ENCODE measurements at regions not wholly inside any gene's neighbourhood (a gene's known extent, or its start where the extent isn't known, plus 50 kb on each side); places are given as distances from the start of the nearest gene placed in this dataset.
"Not testable (repeated sequence)": the region's sequence is repeated elsewhere in the genome, so short reads cannot be mapped to it uniquely, and the experiment has no call there.

DNA sequence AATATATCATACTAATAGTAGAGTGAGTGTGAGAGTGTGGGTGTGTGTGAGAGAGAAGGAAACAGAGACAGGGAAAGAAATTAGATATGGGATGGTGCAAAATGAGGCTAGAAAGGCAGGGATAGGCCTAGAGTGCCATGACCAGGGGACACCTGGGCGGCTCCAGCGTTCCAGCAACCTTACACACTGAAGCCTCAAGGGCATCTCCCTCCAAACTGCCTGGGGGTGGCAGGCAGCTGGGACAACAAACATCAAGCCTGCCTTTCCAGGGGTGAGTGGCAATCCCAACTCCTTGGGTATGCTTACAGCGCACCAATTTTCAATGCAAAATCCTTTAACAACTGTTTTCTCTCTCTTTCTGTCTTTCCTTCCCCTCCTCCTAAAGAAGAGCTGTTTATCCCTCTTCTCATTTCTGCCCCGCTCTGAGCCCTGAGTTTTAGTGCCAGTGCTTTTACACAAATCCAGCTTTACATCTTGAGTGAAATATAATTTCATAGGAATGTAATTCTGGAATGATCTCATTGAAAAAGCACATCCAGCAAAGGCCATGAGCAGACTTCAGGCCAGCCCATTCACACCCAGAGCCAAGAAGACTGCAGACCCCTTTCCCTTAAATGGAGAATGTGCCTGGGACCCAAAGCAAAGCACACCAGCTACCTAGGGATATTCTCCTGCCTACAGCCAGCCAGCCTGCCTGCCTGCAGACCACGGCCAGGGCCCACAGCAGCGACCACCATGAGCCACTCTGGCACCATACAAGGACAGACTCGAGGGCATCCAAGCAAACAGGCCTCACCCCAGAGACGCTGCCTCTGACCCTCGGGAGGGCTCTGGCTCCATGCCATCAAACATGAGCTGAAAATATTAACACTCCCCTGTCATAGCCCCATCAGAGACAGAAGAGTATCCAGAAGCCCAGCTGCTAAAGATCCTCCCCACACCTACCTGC is 90.3 kb downstream of the RPL27A start:
- DNase-seq, result no peak

DNA sequence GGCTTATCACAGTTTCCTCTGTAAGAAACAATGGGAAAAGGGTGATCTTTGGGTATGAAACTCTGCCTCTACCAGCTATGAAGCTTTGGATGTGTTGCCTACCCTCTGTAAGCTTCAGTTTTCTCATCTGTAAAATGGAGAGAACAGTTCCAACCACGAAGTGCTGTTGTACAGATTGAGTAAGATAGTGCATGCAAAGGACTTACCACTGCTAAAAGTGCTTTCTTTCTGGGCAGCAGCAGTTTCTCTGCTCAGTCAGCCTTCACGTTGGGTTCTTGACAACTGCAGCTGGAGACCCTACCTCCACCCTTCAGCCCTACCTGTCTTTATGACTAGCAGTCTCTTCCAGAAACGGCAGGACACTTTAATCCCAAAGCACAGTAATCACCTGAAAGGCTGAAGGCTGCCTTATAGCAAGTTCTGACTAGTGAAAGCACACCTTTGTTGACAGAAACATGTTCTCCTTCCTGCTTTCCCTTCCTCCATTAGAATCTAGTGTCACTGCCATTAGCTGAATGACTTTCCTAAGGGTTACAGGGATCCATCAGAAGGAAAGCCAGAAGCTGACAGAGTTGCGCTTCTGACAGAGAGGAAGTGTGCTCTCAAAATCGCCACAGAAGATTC is 91.4 kb downstream of the RPL27A start:
- no peak for DNase-seq

DNA sequence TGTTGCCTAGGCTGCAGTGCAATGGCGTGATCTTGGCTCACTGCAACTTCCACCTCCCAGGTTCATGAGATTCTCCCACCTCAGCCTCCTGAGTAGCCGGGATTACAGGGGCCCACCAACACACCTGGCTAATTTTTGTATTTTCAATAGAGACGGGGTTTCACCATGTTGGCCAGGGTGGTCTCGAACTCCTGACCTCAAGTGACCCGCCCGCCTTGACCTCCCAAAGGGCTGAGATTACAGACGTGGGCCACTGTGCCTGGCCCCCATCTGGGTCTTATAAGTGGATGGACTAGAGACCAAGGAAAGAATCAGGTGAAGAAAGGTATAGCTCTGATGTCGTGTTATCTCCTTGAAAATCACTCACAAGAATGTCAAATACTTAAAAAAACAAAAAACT is 92.3 kb downstream of the RPL27A start:
- not testable (repeated sequence) for DNase-seq

DNA sequence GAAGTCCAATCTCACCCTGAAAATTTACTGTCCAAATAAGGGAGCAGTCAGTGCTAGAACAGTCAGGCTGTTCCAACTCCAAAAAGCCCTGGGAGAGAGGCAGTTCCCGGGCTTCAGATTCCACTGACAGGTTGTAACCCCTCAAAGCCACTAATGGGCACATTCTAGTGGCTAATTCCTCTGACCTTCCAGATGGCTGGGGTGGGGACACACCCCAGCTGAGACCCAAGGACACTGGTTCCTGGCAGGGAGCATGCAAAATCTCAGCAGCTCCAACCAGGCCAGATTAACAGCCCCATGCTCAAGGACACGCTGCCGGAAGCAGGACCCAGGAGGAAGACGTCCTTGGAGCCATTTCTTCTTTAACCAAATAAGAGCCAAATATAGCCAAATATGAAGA is 92.7 kb downstream of the RPL27A start:
- no peak for DNase-seq

DNA sequence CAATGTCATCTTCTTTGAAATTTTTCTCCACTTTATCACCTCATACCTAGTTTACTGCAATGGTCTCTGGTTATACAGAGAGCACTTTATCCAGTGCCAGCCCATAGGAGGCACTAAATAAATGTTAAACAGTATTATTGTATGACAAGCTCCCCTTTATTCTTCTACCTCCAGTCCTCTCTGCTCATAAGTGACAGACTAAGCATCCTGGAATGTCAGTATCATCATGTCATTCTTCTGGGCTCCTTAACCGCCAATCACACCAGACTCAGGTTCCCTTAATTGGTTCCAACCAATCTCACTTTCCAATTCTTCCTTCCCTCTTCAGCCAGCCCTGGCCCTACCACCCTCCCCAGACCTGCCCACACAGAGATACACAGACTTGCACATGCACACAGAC is 93.1 kb downstream of the RPL27A start:
- no peak for DNase-seq

DNA sequence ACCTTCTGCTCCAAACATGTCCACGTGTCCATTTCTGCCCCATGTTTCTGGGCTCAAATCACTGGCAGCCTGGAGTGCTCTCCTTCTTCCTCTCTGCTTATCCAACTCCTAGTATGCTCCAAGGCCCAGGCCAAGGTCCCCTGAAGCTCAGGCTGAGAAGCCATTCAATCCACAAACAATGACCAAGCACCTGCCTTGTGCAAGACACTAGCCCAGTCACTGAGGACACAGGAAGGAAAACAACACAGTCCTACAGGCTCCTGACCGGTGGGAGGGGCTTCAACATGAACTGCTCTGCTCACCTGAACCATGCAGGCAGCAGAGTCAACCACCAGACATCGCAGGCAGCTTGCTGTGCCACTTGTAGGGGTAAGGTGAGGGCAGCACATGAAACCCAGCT is 93.6 kb downstream of the RPL27A start:
- DNase-seq, result no peak

DNA sequence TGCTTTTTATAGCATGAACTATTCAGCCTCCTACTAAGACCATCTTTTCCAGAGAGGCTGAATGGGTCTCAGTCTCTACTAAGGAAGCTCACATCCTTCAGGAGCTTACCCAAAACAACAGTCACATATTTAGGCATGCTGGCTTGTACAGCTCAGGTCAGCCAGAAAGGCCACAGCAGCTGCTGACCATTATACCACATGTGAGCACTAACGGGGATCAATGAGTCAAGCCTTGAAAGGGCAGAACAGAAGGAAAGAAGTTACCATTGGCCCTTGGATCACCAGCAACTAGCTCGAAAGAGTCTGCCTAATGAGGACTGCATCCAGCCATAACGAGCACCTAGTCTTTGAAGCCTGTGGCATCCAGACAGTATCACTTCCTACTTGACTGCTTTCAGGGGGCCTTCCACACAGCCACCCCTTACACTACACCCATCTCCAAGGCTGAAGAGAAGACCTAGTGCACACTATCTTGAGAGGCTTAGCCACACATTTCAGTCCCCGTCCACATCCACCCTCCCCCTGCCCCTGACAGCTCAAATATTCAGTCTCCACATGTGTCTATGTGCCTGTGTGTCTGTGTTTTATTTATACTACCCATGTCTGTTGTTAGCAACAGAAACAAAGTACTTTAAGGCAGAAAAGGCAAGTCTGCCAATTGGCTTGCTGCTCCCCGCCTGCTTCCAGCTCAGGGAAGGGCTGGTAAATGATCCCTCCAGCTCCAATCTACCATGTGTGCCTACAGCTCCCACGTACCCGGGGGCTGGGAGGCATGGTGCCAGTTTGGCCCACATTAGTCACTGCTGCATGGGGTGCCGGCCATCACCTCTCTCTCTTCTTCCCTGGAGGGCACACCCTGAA is 95.5 kb downstream of the RPL27A start:
- no peak for DNase-seq

DNA sequence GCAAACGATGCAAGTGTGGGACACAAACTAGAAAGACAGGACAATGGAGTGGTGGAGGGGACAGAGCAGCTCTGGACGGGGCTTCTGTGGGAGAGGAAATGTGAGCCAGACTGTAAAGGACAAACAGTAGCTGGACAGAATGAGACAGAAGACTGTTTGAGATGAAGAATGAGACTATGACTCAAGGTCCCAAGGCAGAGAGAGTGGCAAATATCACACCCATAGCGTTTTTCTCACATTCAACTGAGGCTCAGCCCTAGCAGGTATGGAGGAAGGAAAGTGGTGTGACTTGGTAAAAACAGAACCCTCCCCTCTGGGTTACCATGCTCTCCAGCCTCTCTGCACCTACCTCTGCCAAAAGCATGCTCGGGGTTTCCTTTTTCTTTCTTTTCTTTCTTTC is 96.5 kb downstream of the RPL27A start:
- no peak for DNase-seq

DNA sequence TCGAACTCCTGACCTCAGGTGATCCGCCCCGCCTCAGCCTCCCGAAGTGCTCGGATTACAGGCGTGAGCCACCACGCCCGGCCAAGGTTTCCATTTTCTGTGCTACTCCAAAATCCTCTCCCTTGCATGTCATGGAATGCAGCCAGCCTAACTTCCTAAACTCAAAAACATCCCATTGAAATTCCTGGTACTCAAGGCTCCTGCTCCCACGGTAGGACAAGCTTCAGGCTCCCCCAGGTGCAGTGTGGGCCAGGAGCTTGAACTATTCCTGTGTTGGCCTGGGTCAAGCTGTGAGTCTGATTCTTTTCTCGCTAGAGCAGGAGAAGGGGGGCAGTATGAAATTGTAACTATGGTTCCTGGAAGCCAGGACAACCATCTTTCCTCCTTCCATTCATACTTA is 97.1 kb downstream of the RPL27A start:
- no peak for DNase-seq

DNA sequence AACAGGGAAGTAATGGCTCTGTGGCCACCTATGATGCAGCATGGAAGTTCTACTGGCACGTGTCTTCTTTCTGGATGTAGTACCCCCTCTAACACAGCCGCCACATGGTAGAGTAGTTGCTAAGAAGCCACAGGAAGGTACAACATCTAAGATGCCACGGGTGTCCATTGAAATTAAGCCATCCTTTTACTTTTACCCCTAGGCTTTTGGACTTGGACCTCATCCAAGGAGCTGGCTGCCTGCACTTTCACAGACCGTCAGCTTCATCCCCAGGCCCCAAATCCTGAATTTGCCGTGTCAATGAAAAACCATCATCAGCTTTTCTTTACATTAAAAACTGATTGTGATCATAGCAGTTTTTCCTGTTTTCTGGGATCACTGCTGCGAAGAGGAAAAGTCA is 102.4 kb downstream of the RPL27A start:
- DNase-seq, result no peak

DNA sequence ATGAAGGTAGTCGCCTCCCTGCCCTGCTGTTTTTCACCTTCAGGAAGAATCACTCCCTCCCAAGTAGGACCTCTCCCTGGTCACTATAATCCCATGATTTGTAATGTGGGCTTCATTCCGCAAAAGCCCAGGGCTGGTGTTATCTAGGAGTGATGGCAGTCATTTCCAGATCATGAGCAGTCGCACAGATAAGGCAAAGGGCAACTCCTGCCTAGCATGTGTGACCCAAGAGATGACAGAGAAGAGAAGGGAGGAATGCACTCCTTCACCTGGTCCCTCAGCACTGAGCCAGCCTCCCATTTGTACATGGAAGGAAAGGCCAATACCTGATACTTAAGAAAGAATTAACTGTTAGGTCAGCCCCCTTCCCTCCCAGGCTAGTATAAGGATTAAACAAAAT is 102.9 kb downstream of the RPL27A start:
- DNase-seq, result no peak

DNA sequence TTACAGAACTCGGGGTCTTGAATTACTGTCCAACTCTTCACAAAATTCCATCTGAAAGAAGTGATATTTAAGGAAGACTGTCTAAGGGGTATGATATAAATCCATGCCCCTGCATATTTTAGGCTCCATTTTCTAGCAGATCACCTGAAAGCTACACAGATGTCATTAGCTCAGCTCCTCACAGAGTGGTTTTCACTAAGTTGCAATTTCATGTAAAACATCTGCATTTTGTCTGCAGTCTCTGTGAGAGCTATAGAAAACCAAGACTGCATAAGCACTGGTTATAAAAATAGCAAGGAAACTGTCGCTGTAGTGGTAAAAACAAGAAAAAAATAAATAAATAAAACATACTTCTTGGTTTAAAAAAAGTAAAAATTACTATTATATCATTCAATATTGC is 103.4 kb downstream of the RPL27A start:
- no peak for DNase-seq

DNA sequence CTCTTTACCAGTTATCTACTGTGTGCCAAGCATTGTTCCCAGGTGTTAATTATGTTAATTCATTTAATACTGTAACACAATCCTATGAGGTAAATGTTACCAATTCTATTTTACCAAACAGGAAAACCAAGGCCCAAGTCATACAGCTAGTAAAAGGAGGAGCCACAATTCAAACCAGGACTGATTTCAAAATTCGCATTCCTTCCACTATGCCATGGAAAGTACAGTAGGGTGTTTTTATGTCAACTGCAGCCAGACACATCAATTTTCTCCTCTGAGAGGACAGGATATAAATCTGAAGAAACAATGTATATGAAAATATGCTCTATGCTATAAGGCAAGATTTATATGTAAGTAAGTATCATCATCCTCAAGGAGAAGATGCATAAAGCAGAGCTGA is 104.3 kb downstream of the RPL27A start:
- DNase-seq, result no peak

DNA sequence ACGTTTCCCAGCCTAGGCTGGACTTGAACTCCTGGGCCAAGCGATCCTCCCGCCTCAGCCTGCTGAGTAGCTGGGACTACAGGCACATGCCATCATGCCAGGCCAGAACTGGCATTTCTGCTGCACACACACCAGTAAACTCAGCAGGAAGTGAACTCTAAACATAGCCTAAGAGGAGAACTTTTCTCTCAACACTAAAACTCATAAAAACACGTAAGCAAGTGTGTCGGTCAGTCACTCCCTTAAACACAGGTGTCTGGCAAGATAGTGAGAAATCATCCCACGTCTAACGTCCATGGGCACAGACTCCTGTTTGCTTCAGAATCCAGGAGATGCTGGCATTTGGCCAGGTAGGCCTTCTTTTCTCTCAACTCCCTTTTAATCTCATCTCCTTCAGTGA is 104.8 kb downstream of the RPL27A start:
- DNase-seq, result no peak

DNA sequence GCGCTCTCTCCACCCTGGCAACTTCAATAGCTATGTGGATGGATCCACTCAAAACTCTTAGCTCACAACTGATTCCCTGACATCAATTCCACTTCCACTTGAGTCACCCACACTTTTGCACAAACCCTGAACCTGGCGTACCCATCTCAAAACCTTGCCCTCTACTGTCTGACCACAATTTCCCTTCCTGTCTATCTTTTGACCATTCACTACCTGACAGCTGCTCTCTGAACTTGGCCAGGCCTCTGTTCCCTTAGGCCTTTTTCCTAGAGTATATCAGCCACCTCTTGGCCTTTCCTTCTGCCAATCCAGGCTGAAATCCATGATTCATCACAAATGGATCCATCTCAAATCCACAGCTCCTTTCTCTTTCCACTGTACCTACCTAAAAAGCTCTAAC is 106.0 kb downstream of the RPL27A start:
- no peak for DNase-seq

DNA sequence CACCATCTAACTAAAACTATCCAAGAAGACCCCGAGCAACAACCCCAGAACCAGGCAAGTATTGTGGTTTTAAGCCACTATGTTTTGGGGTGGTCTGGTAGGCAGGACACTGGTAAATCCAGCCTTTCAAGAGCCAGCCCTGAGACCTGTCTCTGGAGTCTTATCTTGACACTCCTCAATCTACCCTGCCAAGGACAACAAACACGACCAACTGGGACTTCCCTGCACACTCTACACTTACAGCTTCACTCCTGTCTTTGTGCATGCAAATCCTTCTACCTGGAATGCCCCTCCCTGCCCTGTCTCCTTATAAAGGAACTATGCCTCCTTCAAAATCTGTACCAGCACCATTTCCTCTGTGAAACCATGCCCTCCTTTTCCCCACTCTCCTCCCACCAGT is 107.3 kb downstream of the RPL27A start:
- DNase-seq, result no peak

DNA sequence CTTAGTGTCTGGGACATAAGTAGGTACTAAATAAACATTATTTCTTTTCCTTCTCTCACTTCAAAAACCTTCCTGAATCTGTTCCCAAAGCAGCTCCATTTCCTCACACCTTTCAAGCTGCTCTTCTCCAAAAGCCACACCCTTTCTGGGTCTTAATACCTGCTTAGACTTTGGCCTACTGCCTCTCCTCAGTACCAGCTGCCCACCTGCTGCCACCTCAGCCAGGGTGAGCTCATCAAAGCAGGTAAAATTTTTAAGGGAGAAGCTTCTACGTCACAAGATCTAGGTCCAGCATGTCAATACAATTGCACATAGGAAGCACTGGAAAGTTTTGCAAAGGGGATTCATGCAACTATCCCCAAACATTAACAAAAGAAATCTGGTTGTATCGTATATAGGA is 108.4 kb downstream of the RPL27A start:
- DNase-seq, result no peak

DNA sequence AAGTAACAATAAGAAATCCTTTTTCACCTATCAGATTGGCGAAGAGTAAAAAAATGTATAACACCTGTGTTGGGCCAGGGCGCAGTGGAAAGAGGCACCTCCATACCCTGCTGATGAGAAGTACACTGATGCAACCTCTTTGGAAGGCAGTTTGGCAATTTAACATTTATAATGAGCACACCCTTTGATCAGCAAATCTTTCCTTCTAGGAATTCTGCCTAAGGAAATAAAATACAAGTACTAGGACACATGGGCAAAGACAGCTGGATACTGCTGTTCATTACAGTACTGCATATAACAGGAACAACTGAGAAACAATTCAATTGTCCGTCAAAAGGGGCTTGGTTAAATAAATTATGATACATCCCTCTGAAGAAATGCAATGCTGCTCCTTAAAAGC is 110.1 kb downstream of the RPL27A start:
- no peak for DNase-seq

DNA sequence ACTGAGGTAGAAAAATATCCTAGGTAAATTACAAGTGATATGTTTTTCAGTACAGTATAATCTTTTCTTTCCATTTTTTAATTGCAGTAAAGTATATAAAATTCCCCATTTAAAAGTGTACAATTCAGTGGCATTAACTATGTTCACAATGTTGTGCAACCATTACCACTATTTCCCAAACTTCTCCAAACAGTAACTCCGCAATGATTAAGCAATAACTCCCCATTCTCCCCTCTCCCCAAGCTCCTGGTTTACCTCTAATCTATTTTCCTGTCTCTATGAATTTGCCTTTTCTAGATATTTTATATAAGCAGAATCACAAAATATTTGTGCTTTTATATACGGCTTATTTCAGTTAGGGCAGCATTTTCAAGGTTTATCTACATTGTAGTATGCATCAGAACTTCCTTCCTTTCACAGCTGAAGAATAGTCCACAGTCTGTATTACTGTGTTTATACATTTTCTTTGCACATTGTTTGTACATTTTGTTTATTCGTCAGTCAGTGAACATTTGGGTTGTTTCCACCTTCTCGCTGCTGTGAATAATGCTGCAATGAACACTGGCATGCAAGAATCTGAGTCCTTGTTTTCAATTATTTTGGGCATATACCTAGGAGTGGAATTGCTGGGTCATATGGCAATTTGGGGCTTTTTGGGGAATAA is 110.7 kb downstream of the RPL27A start:
- DNase-seq, result no peak

DNA sequence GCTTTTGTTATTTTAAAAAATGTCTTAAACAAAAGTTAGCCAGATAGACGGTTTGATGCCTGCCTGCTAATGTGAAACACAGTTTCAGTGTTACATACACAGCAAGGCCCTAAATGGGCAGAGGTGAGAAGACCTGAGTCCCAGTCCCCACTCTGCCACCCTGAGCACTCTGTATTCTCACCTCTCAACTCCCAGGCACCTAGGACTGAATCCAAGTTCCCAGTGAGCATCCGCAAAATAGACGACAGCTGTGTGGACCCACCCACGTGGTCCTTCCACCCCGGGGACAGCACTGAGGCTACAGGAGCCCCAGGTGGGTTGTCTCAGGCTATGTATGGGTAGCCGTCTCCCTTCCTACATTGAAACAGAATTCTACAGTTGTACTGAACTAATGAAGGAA is 111.5 kb downstream of the RPL27A start:
- DNase-seq, result no peak

DNA sequence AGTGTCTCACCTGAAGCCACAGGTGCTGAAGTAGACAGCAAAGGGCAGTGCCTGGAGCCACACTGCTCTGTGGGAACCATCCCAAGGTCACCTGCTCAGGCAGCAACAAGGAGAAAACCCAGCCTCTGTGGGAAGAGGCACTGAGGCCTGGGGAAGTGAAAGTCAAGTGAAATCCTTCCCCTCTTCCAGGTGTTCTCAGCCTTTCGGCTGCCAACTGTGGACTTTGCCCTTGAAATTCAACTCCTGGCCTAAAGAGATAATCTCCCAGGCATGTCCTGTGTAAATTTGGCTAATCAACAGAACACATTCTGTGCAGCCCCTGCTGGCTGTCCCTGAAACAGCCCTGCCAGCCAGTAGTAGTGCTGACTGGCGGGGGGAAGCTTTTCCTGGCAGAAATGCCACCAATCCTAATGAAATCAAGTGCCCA is 112.1 kb downstream of the RPL27A start:
- DNase-seq, result no peak

DNA sequence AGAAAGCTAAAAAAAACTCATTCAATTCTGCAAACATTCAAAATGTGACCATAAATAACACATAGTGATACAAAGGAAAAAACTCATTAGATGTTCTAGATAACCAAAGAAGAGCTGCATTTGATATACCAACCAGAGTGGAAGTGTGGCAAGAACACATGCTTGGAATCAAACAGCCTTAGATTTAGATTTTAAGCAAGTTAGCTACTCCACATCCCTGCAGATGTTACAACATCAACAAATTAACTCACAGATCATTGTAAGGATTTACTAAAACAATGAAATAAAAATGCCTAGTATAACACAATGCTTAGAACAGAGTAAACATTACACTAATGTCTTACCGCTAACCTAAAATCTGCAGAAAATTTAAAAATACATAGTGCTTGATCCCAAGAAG is 114.0 kb upstream of the AKIP1 start:
- no peak for DNase-seq

DNA sequence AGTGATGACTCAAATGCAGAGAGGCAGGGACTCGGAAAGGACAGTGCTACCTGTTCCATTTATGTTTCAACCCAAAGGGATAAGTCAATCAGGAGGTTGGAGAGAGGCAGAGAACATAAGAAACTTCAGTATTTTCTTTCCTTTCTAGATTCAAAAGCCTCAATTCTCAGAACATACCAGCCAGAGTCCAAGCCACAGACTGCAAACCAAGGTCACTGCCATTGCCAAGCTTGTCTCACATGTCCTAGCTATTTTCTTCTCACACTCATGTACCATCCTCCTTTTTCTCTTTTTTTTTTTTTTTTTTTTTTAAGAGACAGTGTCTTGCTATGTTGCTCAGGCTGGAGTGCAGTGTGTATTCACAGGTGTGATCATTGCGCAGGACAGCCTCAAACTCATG is 111.7 kb upstream of the AKIP1 start:
- no peak for DNase-seq

All from activated CD4-positive, alpha-beta T cell treated with anti-CD3 and anti-CD28 coated beads for 48 hours (primary cell).